GM12878 (cell line): ENCODE measurements at regions not wholly inside any gene's neighbourhood (a gene's known extent, or its start where the extent isn't known, plus 50 kb on each side); places are given as distances from the start of the nearest gene placed in this dataset.

Experiments
- ATAC-seq: fragments of 200-7000 bp; cut with Tn5 transposase; 3 replicates; pipeline ENCODE4 v1.9.1; 2020; ENCODE audit warnings: mild to moderate bottlenecking, moderate library complexity
- BruUV-seq: library from RNA; stranded (reverse); fragments of 400-500 nt; replicated peaks from 2 replicates; lab custom pipeline; 2021; lab: Mats Ljungman, UMichigan
- CTCF ChIA-PET: fragments of 300-600 bp; sonication (Branson Sonifier 250); formaldehyde crosslinking; extraction: SDS; loops from one replicate; lab custom pipeline; 2021; ENCODE audit warnings: inconsistent platforms; lab: Yijun Ruan, JAX
- POLR2A ChIA-PET: fragments of 350-600 bp; formaldehyde crosslinking; extraction: SDS; loops from one replicate; lab custom pipeline; 2021; ENCODE audit warnings: inconsistent platforms; lab: Charles Lee
- RAD21 ChIA-PET: fragments of 300-600 bp; sonication (Branson Sonifier 250); formaldehyde crosslinking; loops from one replicate; lab custom pipeline; 2023; ENCODE audit warnings: antibody characterized with exemption; ENCODE audit not compliant: unreplicated experiment; lab: Charles Lee
- SMC1A ChIA-PET: fragments of 300-600 bp; sonication (Branson Sonifier 250); formaldehyde crosslinking; loops from one replicate; lab custom pipeline; 2023; ENCODE audit not compliant: unreplicated experiment, uncharacterized antibody; lab: Charles Lee
- DNase-seq: peaks from one replicate; pipeline ENCODE4 v3.0.0-alpha.2; 2011; ENCODE audit warnings: low read depth, low spot score
- FAIRE-seq: peaks from 3 replicates; lab custom pipeline; 2011; peaks lifted over from hg19 to GRCh38; lab: Jason Lieb, UNC
- H2AFZ ChIP-seq: 2 replicates; pipeline ENCODE4 v1.6.0; 2011; ENCODE audit warnings: low read depth, low read length, control low read depth; ENCODE audit not compliant: control insufficient read depth
- H3K27ac ChIP-seq: 2 replicates; pipeline ENCODE4 v1.5.1; 2011; ENCODE audit warnings: control low read depth; ENCODE audit not compliant: control insufficient read depth, insufficient read depth
- H3K27me3 ChIP-seq, 2 experiments: replicated peaks in 1 of 2; 2 replicates each; pipeline versions ENCODE4 v1.6.0 to v1.6.1; 2011; ENCODE audit warnings: low read length in 1 of 2; ENCODE audit not compliant: control insufficient read depth in 2 of 2, insufficient read depth in 2 of 2
- H3K36me3 ChIP-seq, 2 experiments: 2 replicates each; pipeline ENCODE4 v1.5.1; 2011; ENCODE audit warnings: low read length in 1 of 2; ENCODE audit not compliant: control insufficient read depth in 2 of 2, insufficient read depth in 2 of 2
- H3K4me1 ChIP-seq: 2 replicates; pipeline ENCODE4 v1.6.1; 2011; ENCODE audit warnings: mild to moderate bottlenecking, low read length, moderate library complexity, mixed read lengths; ENCODE audit not compliant: control insufficient read depth, insufficient read depth
- H3K4me2 ChIP-seq: 2 replicates; pipeline ENCODE4 v1.6.0; 2011; ENCODE audit warnings: control low read depth; ENCODE audit not compliant: control insufficient read depth, insufficient read depth
- H3K4me3 ChIP-seq: fragments of 200-600 bp; sonication (generic); 2 replicates; pipeline ENCODE4 v1.5.1; 2016
- H3K79me2 ChIP-seq: 2 replicates; pipeline ENCODE4 v1.6.0; 2011; ENCODE audit warnings: low read length; ENCODE audit not compliant: control insufficient read depth, insufficient read depth
- H3K9ac ChIP-seq: 2 replicates; pipeline ENCODE4 v1.8.0; 2011; ENCODE audit warnings: low read length, control low read depth, mixed read lengths; ENCODE audit not compliant: control insufficient read depth, insufficient read depth
- H3K9me3 ChIP-seq: replicated peaks from 3 replicates; pipeline ENCODE4 v1.5.1; 2011; ENCODE audit warnings: mild to moderate bottlenecking, low read length; ENCODE audit not compliant: control insufficient read depth, insufficient read depth
- H4K20me1 ChIP-seq: 2 replicates; pipeline ENCODE4 v1.6.0; 2011; ENCODE audit not compliant: control insufficient read depth, insufficient read depth
- BCL11A ChIP-seq: IDR thresholded peaks from 2 replicates; pipeline ENCODE4 v1.6.1; 2011; ENCODE audit warnings: low read depth, low read length
- CBFB ChIP-seq: IDR thresholded peaks from 2 replicates; pipeline ENCODE4 v1.6.1; 2016; ENCODE audit warnings: antibody characterized with exemption, low read depth
- DPF2 ChIP-seq: fragments of 450-650 bp; IDR thresholded peaks from 2 replicates; pipeline ENCODE4 v1.6.1; 2017; ENCODE audit warnings: mild to moderate bottlenecking
- EGR1 ChIP-seq, 2 experiments: IDR thresholded peaks; 1 replicate in 1 of 2; 2 replicates in 1 of 2; pipeline ENCODE4 v1.6.1; 2011 to 2012; ENCODE audit warnings: low read depth in 2 of 2, low read length in 2 of 2, borderline replicate concordance in 1 of 2, mild to moderate bottlenecking in 1 of 2, moderate library complexity in 1 of 2
- FOS ChIP-seq: IDR thresholded peaks from 3 replicates; pipeline ENCODE4 v1.6.1; 2011; ENCODE audit warnings: borderline replicate concordance; ENCODE audit not compliant: insufficient read length; ENCODE audit errors: extremely low read depth
- HDAC2 ChIP-seq: fragments of 200-600 bp; sonication (generic); IDR thresholded peaks from 2 replicates; pipeline ENCODE4 v1.6.1; 2017
- HDGF ChIP-seq: fragments of 450-650 bp; IDR thresholded peaks from 2 replicates; pipeline ENCODE4 v1.6.1; 2016; ENCODE audit warnings: antibody characterized with exemption
- IKZF1 ChIP-seq: fragments of 450-650 bp; conservative IDR thresholded peaks from 2 replicates; pipeline ENCODE4 v1.6.1; 2017; ENCODE audit warnings: antibody characterized with exemption, mild to moderate bottlenecking
- NR2C2 ChIP-seq: IDR thresholded peaks from 2 replicates; pipeline ENCODE4 v1.6.1; 2011; ENCODE audit warnings: borderline replicate concordance, low read depth; ENCODE audit not compliant: control insufficient read depth, insufficient read length
- NRF1 ChIP-seq: conservative IDR thresholded peaks from 2 replicates; pipeline ENCODE4 v1.6.1; 2011; ENCODE audit warnings: mild to moderate bottlenecking, low read depth, low read length, improper control_type of control experiment
- PAX5 ChIP-seq: IDR thresholded peaks from 2 replicates; pipeline ENCODE4 v1.6.1; 2011; ENCODE audit warnings: low read depth, low read length, borderline replicate concordance
- RFX5 ChIP-seq: IDR thresholded peaks from 2 replicates; pipeline ENCODE4 v1.6.1; 2011; ENCODE audit warnings: low read depth, low read length, improper control_type of control experiment
- RUNX3 ChIP-seq: IDR thresholded peaks from 2 replicates; pipeline ENCODE4 v1.6.1; 2012; ENCODE audit warnings: low read length, inconsistent platforms
- SPI1 ChIP-seq: IDR thresholded peaks from 2 replicates; pipeline ENCODE4 v1.6.1; 2011; ENCODE audit warnings: low read depth, mild to moderate bottlenecking, low read length, moderate library complexity, borderline replicate concordance; ENCODE audit not compliant: insufficient read depth
- TCF3 ChIP-seq: IDR thresholded peaks from 2 replicates; pipeline ENCODE4 v1.6.1; 2012; ENCODE audit warnings: low read depth, mild to moderate bottlenecking, low read length, borderline replicate concordance; ENCODE audit not compliant: insufficient read depth
- ZNF24 ChIP-seq: fragments of 450-650 bp; IDR thresholded peaks from 2 replicates; pipeline ENCODE4 v1.6.1; 2017; ENCODE audit warnings: antibody characterized with exemption, mild to moderate bottlenecking
- ZNF274 ChIP-seq: IDR thresholded peaks from one replicate; pipeline ENCODE4 v1.8.0; 2011; ENCODE audit not compliant: insufficient read length, insufficient read depth
- ZNF384 ChIP-seq: IDR thresholded peaks from 2 replicates; pipeline ENCODE4 v1.6.1; 2012; ENCODE audit warnings: low read depth, mild to moderate bottlenecking, low read length, improper control_type of control experiment, borderline replicate concordance
- WGBS: methylation state at CpG from one replicate; pipeline ENCODE4 v1.1.6; 2016; ENCODE audit warnings: low lambda C conversion rate; ENCODE audit not compliant: insufficient replicate concordance, insufficient coverage; ENCODE audit errors: missing lambda C conversion rate; 5-methylcytosine and 5-hydroxymethylcytosine counted together
- in situ Hi-C: fragments of 300-500 bp; cut with MboI; formaldehyde crosslinking; loops from 9 replicates; pipeline ENCODE4 v1.14.3; 2018; ENCODE audit warnings: mixed read lengths
- intact Hi-C: fragments of 100-400 bp; cut with micrococcal nuclease; formaldehyde crosslinking; loops from one replicate; pipeline ENCODE4 v1.14.2; 2022; ENCODE audit not compliant: unreplicated experiment
- TF ChIP-seq, protein P1 (sequence below): fragments of 450-650 bp; formaldehyde crosslinking; IDR thresholded peaks from 2 replicates; pipeline ENCODE4 v1.5.0; 2022; ENCODE audit warnings: mild to moderate bottlenecking, missing genetic modification characterization
- TF ChIP-seq, protein P2 (sequence below): IDR thresholded peaks from 2 replicates; pipeline ENCODE4 v1.6.1; 2012; ENCODE audit warnings: low read depth, low read length, improper control_type of control experiment
- TF ChIP-seq, protein P3 (sequence below): fragments of 150-350 bp; IDR thresholded peaks from 2 replicates; pipeline ENCODE4 v1.6.1; 2014; ENCODE audit warnings: mild to moderate bottlenecking, low read depth, low read length

DNA sequence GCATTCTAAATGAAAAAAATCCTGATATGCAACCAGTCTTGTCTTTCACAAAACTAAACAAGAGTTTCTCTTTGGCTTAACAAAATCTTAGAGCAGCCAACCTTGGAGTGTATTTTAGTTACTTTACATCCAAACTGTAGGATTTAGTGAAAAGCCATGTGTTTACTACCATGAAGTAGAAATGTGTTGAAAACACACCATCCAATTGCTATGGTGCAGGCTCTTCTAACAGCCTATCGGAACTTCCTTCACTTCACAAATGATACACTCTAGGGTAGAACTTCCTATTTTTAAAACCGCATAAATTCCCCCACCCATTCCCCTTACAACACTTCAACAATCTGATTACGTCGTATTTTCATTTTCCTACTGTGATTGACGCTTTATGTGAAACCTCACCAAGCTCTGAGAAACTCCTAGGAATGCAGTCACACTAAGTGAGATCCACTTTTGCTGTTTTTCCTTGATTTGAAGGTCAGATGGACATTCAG is 74.4 kb upstream of the MAP4K4 start:
- Histone ChIP-seq H3K4me3 (no peak overlapping the region; the same call in 1 of the 2 replicates), H3K4me1 (peaks cover 22% of the 10 kb centered on the region), H4K20me1 (no peaks in the 10 kb centered on the region), H3K27me3 (no peaks in the 10 kb centered on the region), H3K9me3 (no peaks in the 10 kb centered on the region), H3K36me3 (no peaks in the 10 kb centered on the region), H2AFZ (peak overlapping the region; percentile 77), H3K9ac (no peak overlapping the region; the same call in 1 of the 2 replicates), H3K79me2 (no peaks in the 10 kb centered on the region), H3K4me2 (peak overlapping the region; percentile 82), H3K27ac (peak overlapping the region; percentile 41; the same call in 1 of the 2 replicates)
- SMC1A ChIA-PET, result interaction anchor here (0.7 to 2.5 kb wide), 8 partner anchors 10 to 208 kb away, joined by 3 to 13 read pairs (median 5); no protein-coding TSS in a partner anchor
- DNase-seq (peak; percentile 50), ATAC-seq (peak; percentile 86), FAIRE-seq (no peak)
- RAD21 ChIA-PET, result interaction anchor here (0.7 to 2.8 kb wide), 15 partner anchors 11 to 206 kb away, joined by 3 to 13 read pairs (median 4); partner anchors contain the start of gene MAP4K4
- CTCF ChIA-PET, result interaction anchor here (2.8 kb wide), 1 partner anchor 9 kb away, joined by 13 read pairs; no protein-coding TSS in a partner anchor
- no TSS peak for BruUV-seq
- intact Hi-C loops (loop anchor here (2.0 to 10.0 kb wide), 4 partner anchors 52 to 212 kb away; partner anchors contain the start of gene MAP4K4), in situ Hi-C loops (no loop called here)
- 4% methylated on average over 5 of the region's 5 CpGs for WGBS
- POLR2A ChIA-PET, result interaction anchor here (0.5 to 1.0 kb wide), 3 partner anchors 9 to 129 kb away, joined by 3 to 4 read pairs (median 3); no protein-coding TSS in a partner anchor
- no peak for TF ChIP-seq NRF1
- TF ChIP-seq RFX5, result no peak
- TF ChIP-seq HDGF, result no peak
- TF ChIP-seq ZNF24, result 0 out of 2 replicates have a peak, but pooled peaks have one; percentile 18
- TF ChIP-seq DPF2, result peak; percentile 92
- TF ChIP-seq, protein P1, sequence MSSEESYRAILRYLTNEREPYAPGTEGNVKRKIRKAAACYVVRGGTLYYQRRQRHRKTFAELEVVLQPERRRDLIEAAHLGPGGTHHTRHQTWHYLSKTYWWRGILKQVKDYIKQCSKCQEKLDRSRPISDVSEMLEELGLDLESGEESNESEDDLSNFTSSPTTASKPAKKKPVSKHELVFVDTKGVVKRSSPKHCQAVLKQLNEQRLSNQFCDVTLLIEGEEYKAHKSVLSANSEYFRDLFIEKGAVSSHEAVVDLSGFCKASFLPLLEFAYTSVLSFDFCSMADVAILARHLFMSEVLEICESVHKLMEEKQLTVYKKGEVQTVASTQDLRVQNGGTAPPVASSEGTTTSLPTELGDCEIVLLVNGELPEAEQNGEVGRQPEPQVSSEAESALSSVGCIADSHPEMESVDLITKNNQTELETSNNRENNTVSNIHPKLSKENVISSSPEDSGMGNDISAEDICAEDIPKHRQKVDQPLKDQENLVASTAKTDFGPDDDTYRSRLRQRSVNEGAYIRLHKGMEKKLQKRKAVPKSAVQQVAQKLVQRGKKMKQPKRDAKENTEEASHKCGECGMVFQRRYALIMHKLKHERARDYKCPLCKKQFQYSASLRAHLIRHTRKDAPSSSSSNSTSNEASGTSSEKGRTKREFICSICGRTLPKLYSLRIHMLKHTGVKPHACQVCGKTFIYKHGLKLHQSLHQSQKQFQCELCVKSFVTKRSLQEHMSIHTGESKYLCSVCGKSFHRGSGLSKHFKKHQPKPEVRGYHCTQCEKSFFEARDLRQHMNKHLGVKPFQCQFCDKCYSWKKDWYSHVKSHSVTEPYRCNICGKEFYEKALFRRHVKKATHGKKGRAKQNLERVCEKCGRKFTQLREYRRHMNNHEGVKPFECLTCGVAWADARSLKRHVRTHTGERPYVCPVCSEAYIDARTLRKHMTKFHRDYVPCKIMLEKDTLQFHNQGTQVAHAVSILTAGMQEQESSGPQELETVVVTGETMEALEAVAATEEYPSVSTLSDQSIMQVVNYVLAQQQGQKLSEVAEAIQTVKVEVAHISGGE, result no peak
- no peak for TF ChIP-seq HDAC2
- TF ChIP-seq, protein P2, sequence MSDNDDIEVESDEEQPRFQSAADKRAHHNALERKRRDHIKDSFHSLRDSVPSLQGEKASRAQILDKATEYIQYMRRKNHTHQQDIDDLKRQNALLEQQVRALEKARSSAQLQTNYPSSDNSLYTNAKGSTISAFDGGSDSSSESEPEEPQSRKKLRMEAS, result no peak
- TF ChIP-seq RUNX3, result peak; percentile 89
- TF ChIP-seq IKZF1, result peak; percentile 85
- TF ChIP-seq TCF3, result no peak
- TF ChIP-seq SPI1, result 0 out of 2 replicates have a peak, but pooled peaks have one; percentile 23
- no peak for TF ChIP-seq EGR1 (IDR thresholded peaks at IDR 0.05; ENCODE audit: borderline replicate concordance in 1 of 2, low read depth in 2 of 2, low read length in 2 of 2)
- TF ChIP-seq ZNF274, result no peak
- TF ChIP-seq FOS, result no peak
- TF ChIP-seq PAX5, result no peak
- no peak for TF ChIP-seq BCL11A
- TF ChIP-seq NR2C2, result no peak
- TF ChIP-seq ZNF384, result no peak
- TF ChIP-seq, protein P3, sequence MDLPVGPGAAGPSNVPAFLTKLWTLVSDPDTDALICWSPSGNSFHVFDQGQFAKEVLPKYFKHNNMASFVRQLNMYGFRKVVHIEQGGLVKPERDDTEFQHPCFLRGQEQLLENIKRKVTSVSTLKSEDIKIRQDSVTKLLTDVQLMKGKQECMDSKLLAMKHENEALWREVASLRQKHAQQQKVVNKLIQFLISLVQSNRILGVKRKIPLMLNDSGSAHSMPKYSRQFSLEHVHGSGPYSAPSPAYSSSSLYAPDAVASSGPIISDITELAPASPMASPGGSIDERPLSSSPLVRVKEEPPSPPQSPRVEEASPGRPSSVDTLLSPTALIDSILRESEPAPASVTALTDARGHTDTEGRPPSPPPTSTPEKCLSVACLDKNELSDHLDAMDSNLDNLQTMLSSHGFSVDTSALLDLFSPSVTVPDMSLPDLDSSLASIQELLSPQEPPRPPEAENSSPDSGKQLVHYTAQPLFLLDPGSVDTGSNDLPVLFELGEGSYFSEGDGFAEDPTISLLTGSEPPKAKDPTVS, result no peak
- no peak for TF ChIP-seq CBFB
